RWPE1 (cell line): ENCODE measurements at regions not wholly inside any gene's neighbourhood (a gene's known extent, or its start where the extent isn't known, plus 50 kb on each side); places are given as distances from the start of the nearest gene placed in this dataset.

Experiments used
- CTCF ChIA-PET: fragments of 350-600 bp; sonication (Branson Sonifier 250); formaldehyde crosslinking; extraction: SDS; loops from one replicate; lab custom pipeline; 2021; lab: Yijun Ruan, JAX
- POLR2A ChIA-PET: fragments of 400-600 bp; formaldehyde crosslinking; extraction: SDS; loops from one replicate; lab custom pipeline; 2020; ENCODE audit warnings: antibody characterized with exemption; ENCODE audit not compliant: low non-redundant PET; lab: Yijun Ruan, JAX
- DNase-seq: peaks from one replicate; pipeline ENCODE4 v3.0.0; 2012; ENCODE audit warnings: low spot score
- H3K27ac ChIP-seq: fragments of 450-650 bp; 2 replicates; pipeline ENCODE4 v1.5.1; 2017
- TF ChIP-seq, protein P1 (sequence below): fragments of 450-650 bp; conservative IDR thresholded peaks from 2 replicates; pipeline ENCODE4 v1.5.1; 2017; ENCODE audit warnings: low read depth, mild to moderate bottlenecking

DNA sequence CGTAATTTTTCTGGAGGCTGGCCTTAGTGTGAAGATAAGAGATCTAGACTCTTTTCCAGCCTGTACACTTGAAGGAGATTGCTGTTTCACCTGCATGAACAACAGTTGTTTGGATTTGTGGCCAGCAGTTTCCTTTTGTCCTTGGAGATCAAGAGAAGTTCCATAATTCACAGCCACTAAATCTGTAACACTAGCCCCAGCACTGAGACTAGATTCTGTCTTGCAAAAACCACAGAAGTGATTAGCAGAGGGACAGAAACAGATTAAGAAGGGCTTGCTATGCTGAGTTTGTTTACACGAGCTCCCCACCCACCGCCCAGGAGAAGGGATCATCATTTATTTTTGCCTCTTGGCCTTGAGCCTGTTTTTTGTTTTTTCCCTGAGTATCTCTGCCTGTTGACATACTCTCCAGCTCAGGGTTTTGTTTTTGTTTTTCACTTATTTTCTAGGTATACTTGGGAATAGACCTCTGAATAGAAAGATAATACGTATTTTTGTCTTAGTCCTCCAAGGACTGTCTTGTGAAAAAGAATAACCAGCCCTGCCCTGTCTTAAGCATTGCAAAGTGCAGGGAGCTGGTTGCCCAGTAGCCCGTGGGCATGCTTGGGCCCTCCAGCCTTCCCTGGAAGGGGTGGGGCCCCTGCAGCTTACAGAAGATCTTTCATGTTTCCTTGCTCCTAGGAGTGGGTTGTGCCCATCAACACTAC is 93.1 kb upstream of the SOX4 start:
- CTCF ChIA-PET = no interaction called here
- TF ChIP-seq, protein P1, sequence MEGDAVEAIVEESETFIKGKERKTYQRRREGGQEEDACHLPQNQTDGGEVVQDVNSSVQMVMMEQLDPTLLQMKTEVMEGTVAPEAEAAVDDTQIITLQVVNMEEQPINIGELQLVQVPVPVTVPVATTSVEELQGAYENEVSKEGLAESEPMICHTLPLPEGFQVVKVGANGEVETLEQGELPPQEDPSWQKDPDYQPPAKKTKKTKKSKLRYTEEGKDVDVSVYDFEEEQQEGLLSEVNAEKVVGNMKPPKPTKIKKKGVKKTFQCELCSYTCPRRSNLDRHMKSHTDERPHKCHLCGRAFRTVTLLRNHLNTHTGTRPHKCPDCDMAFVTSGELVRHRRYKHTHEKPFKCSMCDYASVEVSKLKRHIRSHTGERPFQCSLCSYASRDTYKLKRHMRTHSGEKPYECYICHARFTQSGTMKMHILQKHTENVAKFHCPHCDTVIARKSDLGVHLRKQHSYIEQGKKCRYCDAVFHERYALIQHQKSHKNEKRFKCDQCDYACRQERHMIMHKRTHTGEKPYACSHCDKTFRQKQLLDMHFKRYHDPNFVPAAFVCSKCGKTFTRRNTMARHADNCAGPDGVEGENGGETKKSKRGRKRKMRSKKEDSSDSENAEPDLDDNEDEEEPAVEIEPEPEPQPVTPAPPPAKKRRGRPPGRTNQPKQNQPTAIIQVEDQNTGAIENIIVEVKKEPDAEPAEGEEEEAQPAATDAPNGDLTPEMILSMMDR = no peak
- POLR2A ChIA-PET = no interaction called here
- H3K27ac ChIP-seq = no peak overlapping the region
- no peak for DNase-seq

DNA sequence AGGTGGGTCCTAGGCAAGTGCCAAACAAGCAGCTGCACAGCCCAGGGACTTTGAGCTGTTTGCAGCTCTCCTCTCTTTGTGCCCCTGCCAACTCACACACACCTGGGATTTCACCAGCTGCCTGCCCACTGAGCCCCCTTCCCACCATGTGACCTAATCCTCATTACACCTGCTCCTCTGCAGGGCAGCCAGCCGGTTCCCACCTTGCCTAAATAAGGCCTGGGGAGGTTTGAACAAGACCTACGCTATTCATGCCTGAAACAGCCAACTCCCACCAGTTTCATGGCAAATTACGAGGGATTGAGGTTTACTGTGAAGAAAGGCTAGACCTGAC is 92.6 kb upstream of the SOX4 start:
- CTCF ChIA-PET = no interaction called here
- TF ChIP-seq, protein P1 = no peak
- no peak overlapping the region for H3K27ac ChIP-seq
- DNase-seq = no peak
- POLR2A ChIA-PET = no interaction called here

DNA sequence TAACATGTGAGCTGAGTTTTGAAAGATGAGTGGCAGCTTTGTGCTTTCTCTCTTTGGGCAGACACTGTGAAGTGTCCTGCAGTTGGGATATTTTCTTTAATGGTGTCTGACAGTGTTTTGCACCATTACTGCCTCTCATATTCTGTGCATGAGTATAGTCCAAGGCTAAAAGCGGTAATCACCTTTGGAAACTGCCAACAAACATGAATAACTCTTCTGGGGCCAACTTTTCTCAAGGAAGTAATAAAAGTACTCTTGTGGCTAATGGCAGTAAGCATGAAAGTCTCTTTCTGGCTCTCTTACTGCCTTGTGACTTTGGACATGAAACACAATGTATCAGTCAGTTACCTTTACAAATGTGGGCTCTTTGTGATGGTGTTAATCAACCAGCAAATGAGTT is 91.7 kb upstream of the SOX4 start:
- DNase-seq = no peak
- TF ChIP-seq, protein P1 = no peak
- ChIA-PET CTCF (interaction anchor here (0.7 kb wide), 1 partner anchor 13 kb away, joined by 3 read pairs; no protein-coding TSS in a partner anchor), POLR2A (no interaction called here)
- no peak overlapping the region for H3K27ac ChIP-seq

DNA sequence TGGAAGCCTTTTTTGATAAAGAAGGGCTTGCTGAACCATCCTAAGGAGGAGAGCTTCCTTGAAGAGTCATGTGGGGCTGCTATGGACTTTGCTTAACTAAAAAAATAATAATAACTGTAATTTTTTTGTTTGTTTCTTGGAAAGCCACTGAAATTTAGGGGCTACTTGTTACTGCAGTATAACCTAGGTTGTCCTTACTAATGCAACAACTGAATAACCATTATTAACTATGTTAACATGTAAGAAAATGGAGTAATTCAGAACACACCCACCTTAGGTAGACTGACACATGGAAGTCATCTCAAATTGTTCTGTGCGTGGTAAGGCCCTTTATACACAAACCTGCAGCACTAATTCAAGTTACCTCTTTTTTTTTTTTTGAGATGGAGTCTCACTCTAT is 90.9 kb upstream of the SOX4 start:
- TF ChIP-seq, protein P1 = no peak
- CTCF ChIA-PET = no interaction called here
- POLR2A ChIA-PET = no interaction called here
- no peak overlapping the region for H3K27ac ChIP-seq
- DNase-seq = no peak

DNA sequence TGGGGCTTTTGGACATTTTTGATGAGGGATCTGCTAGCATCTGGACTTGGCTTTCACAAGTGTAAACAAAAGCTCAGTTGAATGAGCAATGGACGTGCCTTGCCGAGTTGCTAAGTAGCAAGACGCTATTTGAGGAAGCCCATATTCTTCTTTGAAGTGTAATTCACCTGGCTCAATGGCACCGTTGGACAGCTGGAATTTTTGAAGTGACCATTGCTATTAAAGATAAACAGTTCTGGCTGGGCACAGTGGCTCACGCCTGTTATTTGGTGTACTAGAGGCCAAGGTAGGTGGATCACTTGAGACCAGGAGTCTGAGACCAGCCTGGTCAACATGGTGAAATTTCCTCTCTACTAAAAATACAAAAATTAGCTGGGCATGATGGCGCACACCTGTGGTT is 88.8 kb upstream of the SOX4 start:
- no peak for DNase-seq
- CTCF ChIA-PET = no interaction called here
- TF ChIP-seq, protein P1 = no peak
- no peak overlapping the region for H3K27ac ChIP-seq
- POLR2A ChIA-PET = no interaction called here

DNA sequence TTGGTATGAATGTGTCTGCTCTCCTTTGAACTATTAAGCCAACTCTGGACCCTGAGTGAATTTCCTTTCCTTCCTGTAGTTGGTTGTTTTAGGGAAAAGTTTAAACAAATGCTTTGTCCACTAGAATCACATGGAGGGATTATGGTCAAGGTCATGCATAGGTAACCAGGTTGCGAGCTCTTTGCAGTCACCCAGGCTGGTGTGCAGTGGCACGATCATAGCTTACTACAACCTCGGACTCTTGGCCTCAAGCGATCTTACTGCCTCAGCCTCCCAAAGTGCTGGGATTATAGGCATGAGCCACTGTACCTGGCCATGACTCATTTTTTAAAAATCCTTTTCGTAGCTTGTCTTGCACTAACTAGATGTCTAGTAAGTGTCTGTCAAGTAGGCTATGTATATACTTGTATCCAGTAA is 88.0 kb upstream of the SOX4 start:
- DNase-seq = peak; percentile 16
- ChIA-PET POLR2A (no interaction called here), CTCF (interaction anchor here (0.9 kb wide), 1 partner anchor 83 kb away, joined by 4 read pairs; no protein-coding TSS in a partner anchor)
- TF ChIP-seq, protein P1 = no peak
- no peak overlapping the region for H3K27ac ChIP-seq
